TTC549 (cell line): ENCODE measurements at regions not wholly inside any gene's neighbourhood (a gene's known extent, or its start where the extent isn't known, plus 50 kb on each side); places are given as distances from the start of the nearest gene placed in this dataset.
"Not testable (repeated sequence)": the region's sequence is repeated elsewhere in the genome, so short reads cannot be mapped to it uniquely, and the experiment has no call there.

Experiments
- FAIRE-seq: peaks from 2 replicates; lab custom pipeline; 2012; peaks lifted over from hg19 to GRCh38; lab: Jason Lieb, UNC

DNA sequence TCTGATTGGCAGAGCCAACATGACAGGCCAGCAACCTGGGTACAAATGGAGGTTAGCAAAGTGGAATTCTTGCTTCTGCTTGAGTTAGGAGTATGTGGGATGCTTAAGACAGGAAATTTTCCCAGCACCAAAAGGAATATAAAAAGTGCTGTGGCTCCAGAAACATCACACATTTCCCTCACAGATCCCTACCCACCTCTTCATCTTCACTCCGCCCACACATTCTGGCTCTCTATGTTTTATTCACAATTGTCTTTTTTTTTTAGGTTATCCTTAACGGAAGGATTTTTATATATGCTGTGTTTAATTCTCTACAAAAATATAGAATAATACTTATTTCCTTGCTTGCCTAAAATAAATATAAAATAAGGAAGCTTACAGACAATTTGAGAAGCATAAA lies 563.3 kb upstream of the HS3ST5 start:
- no peak for FAIRE-seq

GRCh38 chr6:114897536-114897935 lies 554.7 kb upstream of the HS3ST5 start:
- no peak for FAIRE-seq

DNA sequence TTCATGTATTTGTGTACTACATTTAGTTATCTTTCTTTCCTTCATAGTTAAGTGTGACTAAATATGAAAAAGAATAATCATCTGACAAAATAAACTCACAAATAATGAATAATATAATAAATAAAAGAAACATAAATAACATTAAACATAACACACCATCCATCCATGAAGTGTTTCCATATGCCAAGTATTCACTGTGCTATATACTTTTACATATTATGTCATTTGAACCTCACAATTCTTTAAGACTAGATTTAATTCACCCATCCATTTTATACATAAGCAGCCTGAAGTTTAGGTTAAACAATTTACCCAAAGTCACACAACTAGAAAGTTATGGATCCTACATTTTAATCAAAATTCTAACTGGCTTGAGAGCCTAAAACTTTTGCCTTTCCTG lies 549.4 kb upstream of the HS3ST5 start:
- FAIRE-seq, result no peak

GRCh38 chr6:114888241-114888640 lies 545.4 kb upstream of the HS3ST5 start:
- no peak for FAIRE-seq

GRCh38 chr6:114886670-114887436 lies 544.0 kb upstream of the HS3ST5 start:
- FAIRE-seq, result no peak

GRCh38 chr6:114879693-114880092 lies 536.9 kb upstream of the HS3ST5 start:
- FAIRE-seq, result no peak

GRCh38 chr6:114878091-114878490 lies 535.3 kb upstream of the HS3ST5 start:
- FAIRE-seq, result no peak

GRCh38 chr6:114874410-114874809 lies 531.6 kb upstream of the HS3ST5 start:
- no peak for FAIRE-seq

GRCh38 chr6:114865506-114865905 lies 522.7 kb upstream of the HS3ST5 start:
- not testable (repeated sequence) for FAIRE-seq

DNA sequence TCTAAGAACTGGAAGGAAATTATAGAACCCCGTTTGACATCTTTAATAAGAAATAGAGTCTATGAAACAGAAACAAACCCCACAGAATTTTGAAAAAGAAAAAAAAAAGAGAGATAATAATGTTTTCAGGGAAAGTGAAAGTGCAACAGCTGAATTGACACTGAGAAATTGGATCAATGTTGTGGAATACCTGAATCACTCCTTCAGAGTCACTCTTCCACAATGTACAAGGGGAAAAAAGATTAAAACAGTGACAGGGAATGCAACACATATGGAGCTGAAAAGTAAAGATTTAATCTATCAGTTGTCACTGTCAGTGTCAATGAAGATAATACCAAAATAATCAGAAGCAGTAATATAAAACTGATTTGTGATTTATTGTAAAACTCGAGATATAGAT lies 520.8 kb upstream of the HS3ST5 start:
- no peak for FAIRE-seq

DNA sequence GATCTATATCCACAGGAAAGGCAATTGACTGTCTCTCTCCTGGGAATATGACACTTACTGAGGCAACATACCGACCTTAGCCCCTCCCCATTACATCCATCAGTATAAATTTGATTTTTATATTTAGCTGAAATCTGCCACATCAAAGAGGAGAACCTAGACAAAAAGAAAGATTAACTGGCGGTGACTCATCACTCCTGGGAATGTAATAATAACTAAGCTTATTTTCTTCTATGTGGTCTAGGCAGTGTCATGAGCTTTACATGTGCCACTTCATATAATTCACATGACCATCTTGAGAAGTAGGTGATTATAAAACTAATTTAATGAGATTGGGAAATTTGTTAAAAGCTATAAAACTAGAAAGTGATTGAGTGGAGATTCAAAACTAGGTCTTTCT lies 520.0 kb upstream of the HS3ST5 start:
- no peak for FAIRE-seq

- no peak for FAIRE-seq
These were observed 519.2 kb upstream of the HS3ST5 start for GRCh38 chr6:114862064-114862463.

- FAIRE-seq, result no peak
These were observed 501.5 kb upstream of the HS3ST5 start for GRCh38 chr6:114844359-114844758.

DNA sequence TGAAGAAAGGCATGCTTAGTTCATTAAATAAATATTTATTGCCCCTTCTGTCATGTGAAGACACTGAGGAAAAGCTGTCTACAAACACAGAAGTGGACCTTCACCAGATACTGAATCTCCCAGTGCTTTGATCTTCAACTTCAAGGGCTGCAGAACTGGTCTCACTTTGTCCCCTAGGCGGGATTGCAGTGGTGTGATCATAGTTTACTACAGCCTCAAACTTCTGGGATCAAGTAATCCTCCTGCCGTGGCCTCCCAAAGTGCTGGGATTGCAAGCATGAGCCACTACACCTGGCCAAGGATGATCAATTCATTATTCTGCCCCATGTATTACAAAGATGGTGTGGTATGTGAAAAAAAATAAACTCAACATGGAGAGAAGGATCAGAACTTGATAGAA lies 496.2 kb upstream of the HS3ST5 start:
- FAIRE-seq, result no peak

DNA sequence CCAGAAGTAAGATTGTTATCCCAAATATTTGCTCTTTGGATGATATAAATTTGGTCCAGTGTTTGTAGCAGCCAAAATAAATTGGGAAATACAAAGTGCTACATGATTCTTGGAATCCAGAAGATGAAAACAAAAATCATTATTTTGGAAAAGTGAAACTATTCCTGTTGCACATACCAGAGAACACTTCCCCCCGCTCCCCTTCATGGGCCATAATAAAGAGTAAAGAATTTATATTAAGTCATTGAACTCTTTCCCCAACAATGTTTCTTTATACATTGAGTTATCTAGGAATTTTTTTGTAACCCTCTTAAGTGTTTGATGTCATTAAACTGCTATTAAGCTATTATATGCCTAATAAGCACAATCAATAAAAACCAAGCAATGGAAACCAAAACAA lies 490.4 kb upstream of the HS3ST5 start:
- no peak for FAIRE-seq

DNA sequence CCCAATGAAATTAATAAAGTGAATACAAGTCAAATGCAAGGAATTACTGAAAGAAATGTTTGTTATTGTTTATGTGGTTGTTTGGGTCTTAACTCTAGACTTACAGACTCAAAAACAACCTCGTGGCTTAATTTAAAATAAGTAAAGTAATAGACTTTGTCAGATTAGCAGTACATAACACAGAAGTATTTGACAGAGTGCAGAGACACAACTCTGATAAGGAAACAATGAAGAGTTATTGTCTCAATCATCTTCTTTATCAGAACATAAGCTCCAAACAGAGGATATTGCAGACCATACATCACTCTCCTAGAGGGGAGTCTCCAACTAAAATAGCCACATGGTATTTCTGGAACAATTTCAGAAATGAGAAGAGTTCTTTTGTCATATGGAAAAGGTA lies 487.7 kb upstream of the HS3ST5 start:
- no peak for FAIRE-seq

- FAIRE-seq, result no peak
These were observed 484.3 kb upstream of the HS3ST5 start for GRCh38 chr6:114827135-114827534.

DNA sequence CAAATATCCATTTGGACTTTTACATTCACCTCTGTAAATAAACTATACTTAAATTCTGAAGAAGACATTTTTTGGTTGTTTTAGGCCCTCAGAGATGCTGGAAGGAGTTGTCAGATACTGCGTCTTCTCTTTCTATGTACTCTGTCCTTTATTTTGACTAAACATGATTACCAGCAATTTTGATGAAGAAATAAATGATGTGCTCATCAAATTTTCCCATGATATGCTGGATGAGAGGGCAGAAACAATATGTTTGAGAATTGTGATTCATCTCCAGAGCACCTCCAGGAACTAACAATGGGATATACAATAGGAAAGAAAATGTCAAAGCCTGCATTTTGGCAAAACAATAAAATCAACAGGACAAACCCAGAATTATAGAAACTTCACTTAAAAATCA lies 481.6 kb upstream of the HS3ST5 start:
- no peak for FAIRE-seq

DNA sequence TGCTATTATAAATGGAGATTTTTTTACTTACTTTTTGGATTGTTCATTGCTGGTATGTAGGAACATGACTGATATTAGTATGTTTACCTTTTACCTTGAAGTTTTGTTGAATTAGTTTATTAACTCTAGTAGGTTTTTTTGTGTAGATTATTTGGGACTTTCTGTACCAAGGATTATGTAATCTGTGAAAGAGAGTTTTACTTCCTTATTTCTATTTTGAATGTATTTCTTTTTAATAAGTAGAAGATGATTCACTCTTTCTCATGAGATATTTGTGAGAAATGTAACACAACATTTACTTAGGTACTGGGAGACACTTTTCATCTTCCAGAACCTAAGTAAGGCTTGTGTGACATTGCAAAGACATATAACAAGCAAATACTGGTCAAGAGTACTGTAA lies 473.9 kb upstream of the HS3ST5 start:
- no peak for FAIRE-seq

GRCh38 chr6:114810468-114810867 lies 467.6 kb upstream of the HS3ST5 start:
- no peak for FAIRE-seq

DNA sequence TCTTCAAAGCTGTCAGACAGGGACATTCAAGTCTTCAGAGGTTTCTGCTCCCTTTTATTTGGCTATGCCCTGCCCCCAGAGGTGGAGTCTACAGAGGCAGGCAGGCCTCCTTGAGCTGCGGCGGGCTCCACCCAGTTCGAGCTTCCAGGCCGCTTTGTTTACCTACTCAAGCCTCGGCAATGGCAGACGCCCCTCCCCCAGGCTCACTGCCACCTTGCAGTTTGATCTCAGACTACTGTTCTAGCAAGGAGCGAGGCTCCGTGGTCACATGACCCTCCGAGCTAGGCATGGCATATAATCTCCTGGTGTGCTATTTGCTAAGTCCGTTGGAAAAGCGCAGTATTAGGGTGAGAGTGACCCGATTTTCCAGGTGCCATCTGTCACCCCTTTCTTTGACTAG lies 462.6 kb upstream of the HS3ST5 start:
- FAIRE-seq, result not testable (repeated sequence)

GRCh38 chr6:114796576-114796975 lies 453.8 kb upstream of the HS3ST5 start:
- no peak for FAIRE-seq

DNA sequence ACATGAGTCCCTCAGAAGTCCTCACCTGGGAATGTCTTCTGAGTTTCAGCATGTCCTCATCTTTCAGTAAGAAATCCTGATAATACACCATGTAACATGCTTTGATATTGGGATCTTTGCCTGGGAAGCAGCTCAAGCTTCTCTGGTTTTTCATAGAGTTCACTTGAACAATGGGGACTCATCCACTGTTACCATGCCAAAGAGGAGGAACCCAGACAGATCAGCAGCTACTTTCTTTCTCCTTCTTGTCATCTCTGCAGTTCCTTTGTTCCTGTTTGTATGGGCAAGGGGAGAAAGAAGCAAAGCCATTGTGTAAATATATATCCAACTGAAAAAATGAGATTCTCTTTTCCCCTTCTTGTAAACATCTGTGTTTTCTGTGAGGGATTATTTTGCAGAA lies 450.6 kb upstream of the HS3ST5 start:
- no peak for FAIRE-seq

- FAIRE-seq, result no peak
These were observed 442.7 kb upstream of the HS3ST5 start for GRCh38 chr6:114785235-114786127.
